Transverse colon (tissue), 4 donors: ENCODE measurements at regions not wholly inside any gene's neighbourhood (a gene's known extent, or its start where the extent isn't known, plus 50 kb on each side); places are given as distances from the start of the nearest gene placed in this dataset.
"Not testable (repeated sequence)": the region's sequence is repeated elsewhere in the genome, so short reads cannot be mapped to it uniquely, and the experiment has no call there.

ENCODE experiments used
- DNase-seq: peaks from one replicate; pipeline ENCODE4 v3.0.0-alpha.2; 2019
- H3K27ac ChIP-seq, 4 donors: fragments of 200-600 bp; sonication (generic); 2 replicates each; pipeline ENCODE4 v1.5.1; 2016 to 2018; ENCODE audit warnings: inconsistent platforms in 4 of 4
- H3K27me3 ChIP-seq: fragments of 200-600 bp; sonication (generic); 2 replicates; pipeline ENCODE4 v1.5.1; 2017; ENCODE audit warnings: inconsistent platforms
- H3K36me3 ChIP-seq, 4 donors: fragments of 200-600 bp; sonication (generic); 2 replicates each; pipeline ENCODE4 v1.5.1; 2017 to 2019; ENCODE audit warnings: inconsistent platforms in 4 of 4
- H3K4me1 ChIP-seq, 4 donors: fragments of 200-600 bp; sonication (generic); 2 replicates each; pipeline ENCODE4 v1.5.1; 2017 to 2020; ENCODE audit warnings: inconsistent platforms in 4 of 4
- H3K4me3 ChIP-seq, 4 donors: fragments of 200-600 bp; sonication (generic); 1 replicate in 1 of 4; 2 replicates in 3 of 4; pipeline versions ENCODE4 v1.5.1 to v1.6.1; 2017 to 2019; ENCODE audit warnings: inconsistent platforms in 4 of 4
- H3K9me3 ChIP-seq, 2 donors: fragments of 200-600 bp; sonication (generic); 2 replicates each; pipeline ENCODE4 v1.5.1; 2017 to 2019; ENCODE audit warnings: inconsistent platforms in 2 of 2
- EP300 ChIP-seq: sonication (generic); formaldehyde crosslinking; IDR thresholded peaks from one replicate; pipeline ENCODE4 v1.6.1; 2017; ENCODE audit warnings: antibody characterized with exemption, low read depth
- POLR2A ChIP-seq: fragments of 450-650 bp; IDR thresholded peaks from one replicate; pipeline ENCODE4 v1.6.1; 2016; ENCODE audit warnings: antibody characterized with exemption, mild to moderate bottlenecking, moderate library complexity
- POLR2AphosphoS5 ChIP-seq, 3 donors: sonication (generic); formaldehyde crosslinking; IDR thresholded peaks; one replicate each; pipeline ENCODE4 v1.6.1; 2016; ENCODE audit warnings: antibody characterized with exemption in 3 of 3
- WGBS, 2 donors: methylation state at CpG; one replicate each; pipeline ENCODE4 v1.1.5; 2018; ENCODE audit warnings: low coverage in 1 of 2; 5-methylcytosine and 5-hydroxymethylcytosine counted together
- in situ Hi-C, 4 donors: fragments of 200-750 bp; cut with MboI; loops; one replicate each; pipeline versions ENCODE4 v1.15.0 to v1.15.1; 2017; ENCODE audit warnings: low sequenced_read_pairs in 3 of 4, low pct_ligation_motif_present in 1 of 4, low pct_unique_long_range_greater_than_20kb in 1 of 4
- intact Hi-C: fragments of 100-400 bp; cut with DNase I; formaldehyde crosslinking; loops from one replicate; pipeline ENCODE4 v1.15.1; 2023; ENCODE audit warnings: low total_unique reads
- TF ChIP-seq, protein P1 (sequence below), 5 experiments: fragments of 200-600 bp in 3 of 5; fragments of 450-650 bp in 2 of 5; sonication (generic) in 3 of 5; IDR thresholded peaks; 1 replicate in 2 of 5; 2 replicates in 3 of 5; pipeline ENCODE4 v1.5.1; 2016 to 2017; ENCODE audit warnings: antibody characterized with exemption in 5 of 5, inconsistent platforms in 3 of 5, mild to moderate bottlenecking in 2 of 5, moderate library complexity in 1 of 5

DNA sequence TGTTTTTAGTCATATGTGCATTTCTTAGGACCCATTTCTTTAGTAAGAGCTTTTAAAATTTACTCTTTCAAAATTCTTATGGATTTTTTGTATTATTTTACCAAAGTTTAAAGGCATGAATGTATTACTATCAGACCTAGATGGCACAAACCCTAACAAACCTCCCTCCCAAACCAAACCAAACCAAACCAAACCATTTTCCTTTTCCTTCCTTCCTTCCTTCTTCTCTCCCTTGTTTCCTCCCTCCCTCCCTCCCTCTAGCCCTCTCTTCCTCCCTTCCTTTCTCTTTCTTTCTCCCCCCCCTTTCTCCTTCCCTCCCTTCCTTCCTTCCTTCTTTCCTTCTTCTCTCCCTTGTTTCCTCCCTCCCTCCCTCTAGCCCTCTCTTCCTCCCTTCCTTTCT, 1001.8 kb upstream of the CITED2 start:
- in situ Hi-C loops: no loop called here
- H3K4me1 ChIP-seq: peaks cover 0 to 2% (median 0%) of the 10 kb centered on the region in 4 donors
- H3K9me3 ChIP-seq: no peaks in the 10 kb centered on the region
- no peak overlapping the region for H3K4me3 ChIP-seq
- no peaks in the 10 kb centered on the region for H3K27me3 ChIP-seq
- DNase-seq: no peak
- H3K27ac ChIP-seq: no peak overlapping the region
- TF ChIP-seq, protein P1, sequence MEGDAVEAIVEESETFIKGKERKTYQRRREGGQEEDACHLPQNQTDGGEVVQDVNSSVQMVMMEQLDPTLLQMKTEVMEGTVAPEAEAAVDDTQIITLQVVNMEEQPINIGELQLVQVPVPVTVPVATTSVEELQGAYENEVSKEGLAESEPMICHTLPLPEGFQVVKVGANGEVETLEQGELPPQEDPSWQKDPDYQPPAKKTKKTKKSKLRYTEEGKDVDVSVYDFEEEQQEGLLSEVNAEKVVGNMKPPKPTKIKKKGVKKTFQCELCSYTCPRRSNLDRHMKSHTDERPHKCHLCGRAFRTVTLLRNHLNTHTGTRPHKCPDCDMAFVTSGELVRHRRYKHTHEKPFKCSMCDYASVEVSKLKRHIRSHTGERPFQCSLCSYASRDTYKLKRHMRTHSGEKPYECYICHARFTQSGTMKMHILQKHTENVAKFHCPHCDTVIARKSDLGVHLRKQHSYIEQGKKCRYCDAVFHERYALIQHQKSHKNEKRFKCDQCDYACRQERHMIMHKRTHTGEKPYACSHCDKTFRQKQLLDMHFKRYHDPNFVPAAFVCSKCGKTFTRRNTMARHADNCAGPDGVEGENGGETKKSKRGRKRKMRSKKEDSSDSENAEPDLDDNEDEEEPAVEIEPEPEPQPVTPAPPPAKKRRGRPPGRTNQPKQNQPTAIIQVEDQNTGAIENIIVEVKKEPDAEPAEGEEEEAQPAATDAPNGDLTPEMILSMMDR (IDR thresholded peaks at IDR 0.05): no peak
- TF ChIP-seq POLR2A: no peak
- intact Hi-C loops: no loop called here
- no peaks in the 10 kb centered on the region for H3K36me3 ChIP-seq

DNA sequence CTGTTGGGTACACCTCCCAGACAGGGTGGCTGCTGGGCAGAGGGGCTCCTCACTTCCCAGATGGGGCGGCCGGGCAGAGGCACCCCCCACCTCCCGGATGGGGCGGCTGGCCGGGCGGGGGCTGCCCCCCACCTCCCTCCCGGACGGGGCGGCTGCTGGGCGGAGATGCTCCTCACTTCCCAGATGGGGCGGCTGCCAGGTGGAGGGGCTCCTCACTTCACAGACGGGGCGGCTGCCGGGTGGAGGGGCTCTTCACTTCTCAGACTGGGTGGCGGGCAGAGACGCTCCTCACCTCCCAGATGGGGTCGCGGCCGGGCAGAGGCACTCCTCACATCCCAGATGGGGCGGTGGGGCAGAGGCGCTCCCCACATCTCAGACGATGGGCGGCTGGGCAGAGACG, 999.3 kb upstream of the CITED2 start:
- H3K27ac ChIP-seq, H3K9me3 ChIP-seq, H3K4me3 ChIP-seq, H3K36me3 ChIP-seq, H3K4me1 ChIP-seq, H3K27me3 ChIP-seq, intact Hi-C loops, DNase-seq, in situ Hi-C loops: not testable (repeated sequence)
- 98% methylated on average over 17 of the region's 24 CpGs; no CpG with 5 or more reads in 1 of the 2 donors for WGBS, 2 donors

DNA sequence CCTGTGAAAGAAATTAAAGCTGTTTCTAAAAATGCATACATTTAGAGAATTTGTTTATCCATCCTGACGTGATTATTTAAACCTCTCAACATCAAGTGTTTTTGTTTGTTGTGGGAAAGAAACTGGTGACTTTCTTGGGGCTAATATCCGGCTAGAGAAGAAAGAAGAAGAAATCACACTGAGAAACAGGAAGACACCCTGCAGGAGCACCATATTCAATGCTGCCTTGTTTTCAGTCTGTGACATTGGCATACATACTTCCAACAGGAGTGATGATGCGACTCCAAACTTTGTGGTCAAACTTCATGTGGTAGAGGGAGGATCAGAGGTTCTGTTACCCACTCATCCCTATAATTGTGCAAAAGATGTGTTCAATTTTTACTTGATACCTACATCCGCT, 997.6 kb upstream of the CITED2 start:
- Histone ChIP-seq H3K4me1 (peaks cover 0 to 3% (median 0%) of the 10 kb centered on the region in 4 donors), H3K27ac (no peak overlapping the region), H3K9me3 (no peaks in the 10 kb centered on the region), H3K36me3 (no peaks in the 10 kb centered on the region), H3K27me3 (no peaks in the 10 kb centered on the region), H3K4me3 (no peak overlapping the region)
- intact Hi-C loops: no loop called here
- in situ Hi-C loops: no loop called here
- DNase-seq: no peak
- no peak for TF ChIP-seq POLR2A
- no peak for TF ChIP-seq POLR2AphosphoS5 (IDR thresholded peaks at IDR 0.05)
- no peak for TF ChIP-seq EP300
- TF ChIP-seq, protein P1 (IDR thresholded peaks at IDR 0.05): no peak
- WGBS, 2 donors: 80 to 85% methylated on average over 4 of the region's 4 CpGs

DNA sequence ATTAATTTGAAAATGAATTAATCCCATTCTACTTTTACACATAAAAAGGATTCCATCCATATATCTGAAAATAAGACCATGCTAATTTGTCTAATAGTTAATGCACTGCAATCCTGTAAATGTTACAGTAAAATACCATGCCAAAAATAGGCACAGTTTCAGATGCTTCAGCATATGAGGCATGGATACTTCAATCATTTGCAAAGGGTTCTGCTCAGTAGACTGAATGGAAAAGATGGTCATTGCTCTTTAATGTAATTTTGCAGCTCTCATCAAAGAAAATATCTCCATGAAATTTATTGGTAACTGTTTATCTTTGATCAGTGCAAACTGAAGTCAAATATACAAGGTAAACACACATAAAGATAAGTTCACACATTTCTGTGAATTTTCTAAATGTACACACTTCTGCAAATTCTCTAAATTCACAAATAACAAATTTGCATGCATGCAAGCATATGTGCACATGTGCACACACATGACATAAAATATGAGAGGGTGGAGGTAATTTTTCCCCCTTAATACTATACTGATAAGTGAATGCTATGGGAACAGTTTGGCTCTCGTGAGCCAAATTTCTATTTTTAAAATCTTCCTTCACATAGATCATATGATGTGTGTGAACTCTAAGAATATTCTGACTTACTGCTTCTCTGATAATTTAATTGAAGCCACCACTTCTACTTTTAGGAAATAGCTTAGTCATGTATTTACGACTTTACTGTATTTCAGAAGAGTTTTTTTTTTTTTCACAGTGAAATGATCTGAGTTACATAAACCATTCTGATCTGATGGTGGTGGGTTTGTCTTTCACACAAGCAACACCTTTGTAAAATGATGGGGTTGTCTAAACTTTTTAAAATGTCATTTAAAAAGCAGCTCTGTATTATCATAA, 996.8 kb upstream of the CITED2 start:
- H3K27ac ChIP-seq: no peak overlapping the region
- TF ChIP-seq EP300 (no peak), POLR2A (no peak), POLR2AphosphoS5 (IDR thresholded peaks at IDR 0.05) (no peak)
- TF ChIP-seq, protein P1 (IDR thresholded peaks at IDR 0.05): no peak
- WGBS, 2 donors: 44 to 56% methylated on average over 2 of the region's 2 CpGs
- intact Hi-C loops (no loop called here), in situ Hi-C loops (no loop called here)
- H3K9me3 ChIP-seq: no peaks in the 10 kb centered on the region
- no peaks in the 10 kb centered on the region for H3K36me3 ChIP-seq
- no peak overlapping the region for H3K4me3 ChIP-seq
- no peak for DNase-seq
- H3K27me3 ChIP-seq: no peaks in the 10 kb centered on the region
- peaks cover 0 to 3% (median 0%) of the 10 kb centered on the region in 4 donors for H3K4me1 ChIP-seq

DNA sequence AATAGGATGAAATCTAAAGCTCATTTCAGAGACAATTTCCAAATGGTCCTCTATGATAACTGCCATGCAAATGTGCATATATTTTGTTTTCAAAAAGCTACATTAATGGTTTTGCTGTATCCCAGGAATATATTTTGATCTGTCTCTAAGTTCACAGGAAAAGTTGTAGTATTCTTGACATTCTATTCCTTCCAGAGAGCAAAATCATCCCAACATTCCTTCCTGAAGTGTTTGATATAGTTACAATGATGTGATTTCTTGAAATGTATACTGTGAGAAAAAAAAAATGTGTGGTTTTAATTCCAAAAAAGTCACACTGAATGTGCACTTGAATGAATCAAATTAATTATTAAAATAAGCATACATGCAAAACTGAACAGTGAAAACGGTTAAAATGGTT, 996.0 kb upstream of the CITED2 start:
- no peak overlapping the region for H3K4me3 ChIP-seq
- H3K27me3 ChIP-seq: no peaks in the 10 kb centered on the region
- no peaks in the 10 kb centered on the region for H3K36me3 ChIP-seq
- DNase-seq: no peak
- no peak overlapping the region for H3K27ac ChIP-seq
- no peaks in the 10 kb centered on the region for H3K9me3 ChIP-seq
- WGBS, 2 donors: 69 to 87% methylated on average over 1 of the region's 1 CpG
- in situ Hi-C loops: no loop called here
- TF ChIP-seq, protein P1 (IDR thresholded peaks at IDR 0.05): no peak
- TF ChIP-seq POLR2AphosphoS5 (IDR thresholded peaks at IDR 0.05) (no peak), POLR2A (no peak), EP300 (no peak)
- intact Hi-C loops: no loop called here
- H3K4me1 ChIP-seq: peaks cover 0 to 3% (median 0%) of the 10 kb centered on the region in 4 donors
